Naive thymus-derived CD8-positive, alpha-beta T cell (primary cell): ENCODE measurements at regions not wholly inside any gene's neighbourhood (a gene's known extent, or its start where the extent isn't known, plus 50 kb on each side); places are given as distances from the start of the nearest gene placed in this dataset.
"Not testable (repeated sequence)": the region's sequence is repeated elsewhere in the genome, so short reads cannot be mapped to it uniquely, and the experiment has no call there.

Source experiments
- ATAC-seq, 2 donors: fragments of 150-1000 bp; cut with Tn5 transposase in 1 of 2; sonication (Bioruptor Pico), chemical (Tn5 transposase) in 1 of 2; 1 replicate in 1 of 2; 2 replicates in 1 of 2; pipeline ENCODE4 v1.10.0; 2021; ENCODE audit warnings: mild to moderate bottlenecking in 2 of 2, moderate library complexity in 2 of 2
- POLR2A ChIA-PET: fragments of 350-600 bp; sonication (Branson Sonifier 250); formaldehyde crosslinking; loops from one replicate; lab custom pipeline; 2021; ENCODE audit warnings: antibody characterized with exemption; lab: Charles Lee
- DNase-seq, 10 donors: peaks; one replicate each; pipeline versions ENCODE4 v3.0.0 to v3.0.0-alpha.2; 2020 to 2022
- H3K27ac Mint-ChIP-seq, 10 donors: one replicate each; pipeline ENCODE4 v1.8.0; 2020 to 2022; ENCODE audit warnings: mild to moderate bottlenecking in 10 of 10, mixed read lengths in 10 of 10, moderate library complexity in 4 of 10, inconsistent platforms in 1 of 10
- H3K27me3 Mint-ChIP-seq, 5 donors: one replicate each; pipeline ENCODE4 v1.8.0; 2021 to 2022; ENCODE audit warnings: mixed read lengths in 5 of 5
- H3K36me3 Mint-ChIP-seq, 3 donors: one replicate each; pipeline ENCODE4 v1.8.0; 2020 to 2022; ENCODE audit warnings: mixed read lengths in 3 of 3, mild to moderate bottlenecking in 2 of 3, inconsistent platforms in 1 of 3
- H3K4me1 Mint-ChIP-seq, 4 donors: one replicate each; pipeline ENCODE4 v1.8.0; 2021 to 2022; ENCODE audit warnings: mixed read lengths in 4 of 4
- H3K4me3 Mint-ChIP-seq, 10 donors: one replicate each; pipeline ENCODE4 v1.8.0; 2020 to 2022; ENCODE audit warnings: mild to moderate bottlenecking in 10 of 10, mixed read lengths in 10 of 10, moderate library complexity in 6 of 10, inconsistent platforms in 1 of 10
- H3K9me3 Mint-ChIP-seq, 9 donors: one replicate each; pipeline ENCODE4 v1.8.0; 2020 to 2022; ENCODE audit warnings: mixed read lengths in 9 of 9, mild to moderate bottlenecking in 3 of 9, inconsistent platforms in 1 of 9, moderate library complexity in 1 of 9

DNA sequence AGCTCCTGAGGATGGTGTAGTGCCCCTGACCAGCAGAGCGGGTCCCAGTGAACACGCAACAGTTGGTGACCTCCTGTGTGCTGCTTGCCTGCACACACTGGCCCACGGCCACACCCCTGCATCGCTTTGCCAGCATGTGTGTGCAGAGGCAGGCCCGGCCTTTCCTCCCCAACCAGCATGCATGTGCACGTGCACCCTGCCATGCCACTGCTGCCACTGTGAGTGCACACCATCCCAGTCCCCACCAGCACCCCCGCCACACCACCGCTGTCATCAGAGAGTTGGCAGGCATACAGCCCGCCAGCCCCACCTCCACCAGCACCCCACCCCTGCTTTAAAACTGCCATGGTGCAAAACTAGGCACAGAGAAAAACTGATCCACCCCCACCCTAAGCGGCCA is 197.4 kb upstream of the SRD5A2 start:
- POLR2A ChIA-PET = no interaction called here
- DNase-seq (no peak), ATAC-seq (no peak)
- Mint-ChIP-seq H3K4me3 (no peak overlapping the region), H3K4me1 (no peaks in the 10 kb centered on the region), H3K9me3 (peaks cover 0 to 34% (median 18%) of the 10 kb centered on the region in 9 donors), H3K36me3 (peaks cover 0 to 15% (median 6%) of the 10 kb centered on the region in 3 donors), H3K27me3 (peaks cover 7 to 24% (median 10%) of the 10 kb centered on the region in 5 donors), H3K27ac (no peak overlapping the region)

- ATAC-seq (no peak), DNase-seq (no peak)
- Mint-ChIP-seq H3K27me3 (peaks cover 0 to 4% (median 1%) of the 10 kb centered on the region in 5 donors), H3K9me3 (peaks cover 0 to 1% (median 0%) of the 10 kb centered on the region in 9 donors), H3K36me3 (no peaks in the 10 kb centered on the region), H3K27ac (no peak overlapping the region), H3K4me1 (no peaks in the 10 kb centered on the region), H3K4me3 (no peak overlapping the region)
- POLR2A ChIA-PET = no interaction called here
Observed at GRCh38 chr2:31770741-31771140, 190.0 kb upstream of the SRD5A2 start.

GRCh38 chr2:31765078-31765945 is 184.6 kb upstream of the SRD5A2 start:
- H3K4me1 Mint-ChIP-seq = no peaks in the 10 kb centered on the region
- no peaks in the 10 kb centered on the region for H3K36me3 Mint-ChIP-seq
- no peak overlapping the region for H3K27ac Mint-ChIP-seq
- no peak for DNase-seq
- POLR2A ChIA-PET = no interaction called here
- ATAC-seq = no peak
- H3K9me3 Mint-ChIP-seq = peaks cover 0 to 4% (median 0%) of the 10 kb centered on the region in 9 donors
- H3K27me3 Mint-ChIP-seq = peaks cover 0 to 8% (median 3%) of the 10 kb centered on the region in 5 donors
- no peak overlapping the region for H3K4me3 Mint-ChIP-seq

- H3K4me1 Mint-ChIP-seq = no peaks in the 10 kb centered on the region
- peaks cover 0 to 8% (median 3%) of the 10 kb centered on the region in 5 donors for H3K27me3 Mint-ChIP-seq
- H3K27ac Mint-ChIP-seq = no peak overlapping the region
- ATAC-seq (no peak), DNase-seq (no peak)
- peaks cover 0 to 1% (median 0%) of the 10 kb centered on the region in 3 donors for H3K36me3 Mint-ChIP-seq
- POLR2A ChIA-PET = no interaction called here
- peaks cover 0 to 4% (median 0%) of the 10 kb centered on the region in 9 donors for H3K9me3 Mint-ChIP-seq
- H3K4me3 Mint-ChIP-seq = no peak overlapping the region
Observed at GRCh38 chr2:31764169-31764568, 183.4 kb upstream of the SRD5A2 start.

GRCh38 chr2:31762085-31762484 is 181.3 kb upstream of the SRD5A2 start:
- H3K9me3 Mint-ChIP-seq = peaks cover 0 to 4% (median 0%) of the 10 kb centered on the region in 9 donors
- ATAC-seq (no peak), DNase-seq (no peak)
- H3K27ac Mint-ChIP-seq = no peak overlapping the region
- no peaks in the 10 kb centered on the region for H3K4me1 Mint-ChIP-seq
- H3K27me3 Mint-ChIP-seq = peaks cover 0 to 9% (median 5%) of the 10 kb centered on the region in 5 donors
- POLR2A ChIA-PET = no interaction called here
- H3K4me3 Mint-ChIP-seq = no peak overlapping the region
- H3K36me3 Mint-ChIP-seq = peaks cover 0 to 1% (median 0%) of the 10 kb centered on the region in 3 donors

DNA sequence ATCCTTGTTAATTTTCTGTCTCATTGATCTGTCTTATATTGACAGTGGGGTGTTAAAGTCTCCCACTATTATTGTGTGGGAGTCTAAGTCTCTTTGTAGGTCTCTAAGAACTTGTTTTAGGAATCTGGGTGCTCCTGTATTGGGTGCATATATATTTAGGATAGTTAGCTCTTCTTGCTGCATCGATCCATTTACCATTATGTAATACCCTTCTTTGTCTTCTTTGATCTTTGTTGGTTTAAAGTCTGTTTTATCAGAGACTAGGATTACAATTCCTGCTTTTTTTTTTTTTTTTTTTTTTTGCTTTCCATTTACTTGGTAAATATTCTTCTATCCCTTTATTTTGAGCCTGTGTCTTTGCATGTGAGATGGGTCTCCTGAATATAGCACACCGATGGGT is 176.6 kb upstream of the SRD5A2 start:
- not testable (repeated sequence) for H3K27ac Mint-ChIP-seq, ATAC-seq, H3K4me1 Mint-ChIP-seq, H3K4me3 Mint-ChIP-seq, DNase-seq
- POLR2A ChIA-PET = interaction anchor here (0.7 kb wide), 1 partner anchor 277 kb away, joined by 4 read pairs; no protein-coding TSS in a partner anchor
- Mint-ChIP-seq H3K36me3 (peaks cover 0 to 14% (median 8%) of the 10 kb centered on the region in 3 donors), H3K9me3 (peaks cover 0 to 22% (median 9%) of the 10 kb centered on the region in 9 donors), H3K27me3 (peaks cover 0 to 16% (median 3%) of the 10 kb centered on the region in 5 donors)

DNA sequence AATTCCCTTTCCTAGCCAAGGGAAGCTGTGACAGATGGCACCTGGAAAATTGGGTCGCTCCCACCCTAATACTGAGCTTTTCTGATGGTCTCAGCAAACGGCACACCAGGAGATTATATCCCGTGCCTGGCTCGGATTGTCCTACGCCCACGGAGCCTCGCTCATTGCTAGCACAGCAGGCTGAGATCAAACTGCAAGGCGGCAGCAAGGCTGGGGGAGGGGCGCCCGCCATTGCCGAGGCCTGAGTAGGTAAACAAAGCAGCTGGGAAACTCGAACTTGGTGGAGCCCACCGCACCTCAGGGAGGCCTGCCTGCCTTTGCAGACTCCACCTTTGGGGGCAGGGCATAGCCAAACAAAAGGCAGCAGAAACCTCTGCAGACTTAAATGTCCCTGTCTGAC is 168.0 kb upstream of the SRD5A2 start:
- peaks cover 4 to 28% (median 26%) of the 10 kb centered on the region in 3 donors for H3K36me3 Mint-ChIP-seq
- H3K9me3 Mint-ChIP-seq = peaks cover 5 to 44% (median 20%) of the 10 kb centered on the region in 9 donors
- H3K27ac Mint-ChIP-seq, DNase-seq, ATAC-seq, H3K4me1 Mint-ChIP-seq, H3K4me3 Mint-ChIP-seq, POLR2A ChIA-PET: not testable (repeated sequence)
- H3K27me3 Mint-ChIP-seq = peaks cover 1 to 19% (median 12%) of the 10 kb centered on the region in 5 donors

DNA sequence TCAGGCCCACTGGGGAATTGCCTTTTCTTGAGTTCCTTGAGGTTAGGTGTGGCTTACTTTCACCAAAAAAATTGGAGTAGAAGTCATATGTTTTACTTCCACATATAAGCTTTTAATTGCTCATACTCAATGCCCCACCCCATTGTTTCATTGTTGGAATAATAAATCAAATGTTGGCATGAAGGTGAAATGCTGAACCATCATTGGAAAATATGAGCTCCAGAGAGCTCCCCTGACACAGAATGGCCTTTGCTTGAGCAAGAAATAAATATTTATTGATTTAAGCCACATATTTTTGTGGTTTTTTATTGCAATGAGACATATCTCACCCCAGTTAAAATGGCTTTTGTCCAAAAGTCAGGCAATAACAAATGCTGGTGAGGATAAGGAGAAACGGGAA is 167.3 kb upstream of the SRD5A2 start:
- ATAC-seq = no peak
- DNase-seq = no peak
- Mint-ChIP-seq H3K4me3 (no peak overlapping the region), H3K9me3 (peaks cover 2 to 38% (median 22%) of the 10 kb centered on the region in 9 donors), H3K36me3 (peaks cover 8 to 25% (median 25%) of the 10 kb centered on the region in 3 donors), H3K27ac (no peak overlapping the region), H3K4me1 (no peaks in the 10 kb centered on the region), H3K27me3 (peaks cover 1 to 24% (median 12%) of the 10 kb centered on the region in 5 donors)
- POLR2A ChIA-PET = no interaction called here

- Mint-ChIP-seq H3K4me3 (no peak overlapping the region), H3K27me3 (peaks cover 0 to 13% (median 3%) of the 10 kb centered on the region in 5 donors), H3K4me1 (no peaks in the 10 kb centered on the region), H3K36me3 (peaks cover 0 to 4% (median 0%) of the 10 kb centered on the region in 3 donors), H3K27ac (no peak overlapping the region), H3K9me3 (peaks cover 0 to 11% (median 0%) of the 10 kb centered on the region in 9 donors)
- POLR2A ChIA-PET = no interaction called here
- DNase-seq (no peak), ATAC-seq (no peak)
Observed at GRCh38 chr2:31739161-31739560, 158.4 kb upstream of the SRD5A2 start.

GRCh38 chr2:31736695-31737454 is 156.1 kb upstream of the SRD5A2 start:
- peaks cover 0 to 9% (median 6%) of the 10 kb centered on the region in 3 donors for H3K36me3 Mint-ChIP-seq
- POLR2A ChIA-PET = no interaction called here
- peaks cover 0 to 15% (median 10%) of the 10 kb centered on the region in 9 donors for H3K9me3 Mint-ChIP-seq
- peaks cover 0 to 7% (median 1%) of the 10 kb centered on the region in 5 donors for H3K27me3 Mint-ChIP-seq
- no peak overlapping the region for H3K27ac Mint-ChIP-seq
- no peak for DNase-seq
- no peak for ATAC-seq
- H3K4me3 Mint-ChIP-seq = no peak overlapping the region
- H3K4me1 Mint-ChIP-seq = no peaks in the 10 kb centered on the region

DNA sequence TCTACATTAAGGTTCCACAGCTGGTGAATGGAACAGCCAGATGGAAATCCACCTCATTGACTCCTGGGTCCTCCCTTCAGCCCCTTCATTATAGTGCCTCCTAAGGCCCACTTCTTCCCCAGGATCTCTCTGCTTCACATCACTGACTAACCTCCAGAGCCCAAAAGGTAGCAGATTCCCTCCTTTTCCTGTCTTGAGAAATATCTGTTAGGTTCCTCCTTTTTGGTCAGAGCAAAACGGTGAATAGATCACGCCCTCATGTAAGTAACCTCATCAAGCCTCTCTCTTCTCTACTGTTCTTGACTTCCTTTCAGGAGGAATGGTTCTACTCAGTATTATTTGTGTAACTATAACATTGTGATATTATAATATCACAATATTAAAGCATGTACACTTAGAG is 155.0 kb upstream of the SRD5A2 start:
- H3K4me1 Mint-ChIP-seq = no peaks in the 10 kb centered on the region
- POLR2A ChIA-PET = no interaction called here
- H3K9me3 Mint-ChIP-seq = peaks cover 0 to 27% (median 13%) of the 10 kb centered on the region in 9 donors
- no peak overlapping the region for H3K27ac Mint-ChIP-seq
- H3K4me3 Mint-ChIP-seq = no peak overlapping the region
- no peak for ATAC-seq
- peaks cover 0 to 14% (median 6%) of the 10 kb centered on the region in 3 donors for H3K36me3 Mint-ChIP-seq
- H3K27me3 Mint-ChIP-seq = peaks cover 0 to 7% (median 1%) of the 10 kb centered on the region in 5 donors
- DNase-seq = no peak

GRCh38 chr2:31729442-31730092 is 148.8 kb upstream of the SRD5A2 start:
- Mint-ChIP-seq H3K4me3 (no peak overlapping the region), H3K36me3 (peaks cover 0 to 27% (median 6%) of the 10 kb centered on the region in 3 donors), H3K27me3 (peaks cover 4 to 22% (median 9%) of the 10 kb centered on the region in 5 donors), H3K27ac (no peak overlapping the region), H3K4me1 (no peaks in the 10 kb centered on the region), H3K9me3 (peaks cover 0 to 44% (median 17%) of the 10 kb centered on the region in 9 donors)
- DNase-seq (no peak), ATAC-seq (no peak)
- POLR2A ChIA-PET = no interaction called here
